Astrocyte (in vitro differentiated cells and primary cell): ENCODE measurements at regions not wholly inside any gene's neighbourhood (a gene's known extent, or its start where the extent isn't known, plus 50 kb on each side); places are given as distances from the start of the nearest gene placed in this dataset.

ENCODE experiments used
- CTCF ChIP-seq: IDR thresholded peaks from 2 replicates; pipeline ENCODE4 v1.5.1; 2011; ENCODE audit warnings: low read depth, mild to moderate bottlenecking, inconsistent platforms, low read length, moderate library complexity; ENCODE audit not compliant: insufficient read depth
- EZH2 ChIP-seq: IDR thresholded peaks from 2 replicates; pipeline ENCODE4 v1.6.1; 2012; ENCODE audit warnings: mild to moderate bottlenecking, low read length, inconsistent platforms; ENCODE audit not compliant: insufficient read depth

- no peak for TF ChIP-seq CTCF
- no peak for TF ChIP-seq EZH2
These were observed 184.4 kb upstream of the CXorf66 start for GRCh38 chrX:140149761-140150160.
